Lower lobe of right lung (tissue), 2 donors: ENCODE measurements at regions not wholly inside any gene's neighbourhood (a gene's known extent, or its start where the extent isn't known, plus 50 kb on each side); places are given as distances from the start of the nearest gene placed in this dataset.
"Not testable (repeated sequence)": the region's sequence is repeated elsewhere in the genome, so short reads cannot be mapped to it uniquely, and the experiment has no call there.

ENCODE experiments used
- ATAC-seq, 2 donors: fragments of 200-7000 bp; cut with Tn5 transposase; one replicate each; pipeline ENCODE4 v1.9.1; 2020 to 2022; ENCODE audit warnings: mild to moderate bottlenecking in 2 of 2, moderate library complexity in 2 of 2
- DNase-seq: peaks from one replicate; pipeline ENCODE4 v3.0.0-alpha.2; 2020
- H3K27ac ChIP-seq: fragments of 200-600 bp; one replicate; pipeline ENCODE4 v1.8.0; 2022
- H3K27me3 ChIP-seq: fragments of 200-600 bp; one replicate; pipeline ENCODE4 v1.8.0; 2022; ENCODE audit warnings: low read depth
- H3K36me3 ChIP-seq: fragments of 200-600 bp; one replicate; pipeline ENCODE4 v1.8.0; 2022; ENCODE audit warnings: mild to moderate bottlenecking
- H3K4me1 ChIP-seq: fragments of 200-600 bp; one replicate; pipeline ENCODE4 v1.8.0; 2022
- H3K4me3 ChIP-seq: fragments of 200-600 bp; one replicate; pipeline ENCODE4 v1.8.0; 2022; ENCODE audit warnings: mild to moderate bottlenecking
- H3K9me3 ChIP-seq: fragments of 200-600 bp; one replicate; pipeline ENCODE4 v1.8.0; 2022
- intact Hi-C: fragments of 100-400 bp; cut with DNase I; formaldehyde crosslinking; loops from one replicate; pipeline ENCODE4 v1.11.0; 2022
- donor health status: DM: no; HTN: yes; CAD: no; lungs with severe emphysema.

GRCh38 chr15:21357056-21357455 is 83.2 kb downstream of the POTEB3 start:
- H3K4me1 ChIP-seq, intact Hi-C loops, H3K36me3 ChIP-seq, H3K9me3 ChIP-seq, ATAC-seq, H3K27ac ChIP-seq, H3K27me3 ChIP-seq, H3K4me3 ChIP-seq: not testable (repeated sequence)
- DNase-seq, result peak; percentile 28

GRCh38 chr15:21355944-21356343 is 84.4 kb downstream of the POTEB3 start:
- H3K27me3 ChIP-seq, H3K27ac ChIP-seq, H3K9me3 ChIP-seq, ATAC-seq, intact Hi-C loops, H3K4me3 ChIP-seq, H3K36me3 ChIP-seq, H3K4me1 ChIP-seq: not testable (repeated sequence)
- DNase-seq, result peak; percentile 28

- H3K9me3 ChIP-seq, H3K4me3 ChIP-seq, H3K27ac ChIP-seq, ATAC-seq, H3K36me3 ChIP-seq, intact Hi-C loops, H3K4me1 ChIP-seq, H3K27me3 ChIP-seq, DNase-seq: not testable (repeated sequence)
Observed at GRCh38 chr15:21354597-21354996, 85.7 kb downstream of the POTEB3 start.

- H3K4me3 ChIP-seq, H3K27ac ChIP-seq, H3K9me3 ChIP-seq, H3K27me3 ChIP-seq, ATAC-seq, DNase-seq, H3K4me1 ChIP-seq, intact Hi-C loops, H3K36me3 ChIP-seq: not testable (repeated sequence)
Observed at GRCh38 chr15:21352670-21353318, 87.5 kb downstream of the POTEB3 start.

- H3K4me1 ChIP-seq, ATAC-seq, H3K27me3 ChIP-seq, H3K36me3 ChIP-seq, H3K9me3 ChIP-seq, H3K4me3 ChIP-seq, intact Hi-C loops, H3K27ac ChIP-seq: not testable (repeated sequence)
- DNase-seq, result peak; percentile 31
Observed at GRCh38 chr15:21344960-21345359, 95.3 kb downstream of the POTEB3 start.

- ATAC-seq, result peak; percentile 43 to 82
- intact Hi-C loops, result not testable (repeated sequence)
Observed at GRCh38 chr15:21344500-21344899, 95.8 kb downstream of the POTEB3 start.

GRCh38 chr15:21337028-21337427 is 103.3 kb downstream of the POTEB3 start:
- DNase-seq, H3K27ac ChIP-seq, intact Hi-C loops, H3K27me3 ChIP-seq, H3K4me1 ChIP-seq, ATAC-seq, H3K36me3 ChIP-seq, H3K9me3 ChIP-seq, H3K4me3 ChIP-seq: not testable (repeated sequence)

More at GRCh38 chr15:21344500-21344899, 95.8 kb downstream of the POTEB3 start:
- not testable (repeated sequence) for H3K27ac ChIP-seq, DNase-seq, H3K36me3 ChIP-seq, H3K27me3 ChIP-seq, H3K4me1 ChIP-seq, H3K4me3 ChIP-seq, H3K9me3 ChIP-seq

GRCh38 chr15:21324720-21325460 is 115.4 kb downstream of the POTEB3 start:
- intact Hi-C loops, DNase-seq: not testable (repeated sequence)

GRCh38 chr15:21284353-21284752 is 155.9 kb downstream of the POTEB3 start:
- H3K36me3 ChIP-seq, H3K27ac ChIP-seq, H3K9me3 ChIP-seq, H3K27me3 ChIP-seq, H3K4me1 ChIP-seq, DNase-seq, intact Hi-C loops, H3K4me3 ChIP-seq: not testable (repeated sequence)
- peak; percentile 71 to 75 for ATAC-seq

More at GRCh38 chr15:21324720-21325460, 115.4 kb downstream of the POTEB3 start:
- H3K36me3 ChIP-seq, H3K9me3 ChIP-seq, H3K27ac ChIP-seq, H3K4me1 ChIP-seq, H3K4me3 ChIP-seq, H3K27me3 ChIP-seq: not testable (repeated sequence)
- ATAC-seq, result peak in 1 of 2 donors; percentile 95

GRCh38 chr15:21283210-21283609 is 157.1 kb downstream of the POTEB3 start:
- H3K27me3 ChIP-seq, intact Hi-C loops, H3K27ac ChIP-seq, H3K9me3 ChIP-seq, H3K4me1 ChIP-seq, H3K4me3 ChIP-seq, H3K36me3 ChIP-seq, DNase-seq: not testable (repeated sequence)
- ATAC-seq, result peak in 1 of 2 donors; percentile 40

GRCh38 chr15:21280272-21280671 is 160.0 kb downstream of the POTEB3 start:
- H3K27ac ChIP-seq, H3K36me3 ChIP-seq, ATAC-seq, intact Hi-C loops, H3K27me3 ChIP-seq, H3K9me3 ChIP-seq, H3K4me1 ChIP-seq, DNase-seq, H3K4me3 ChIP-seq: not testable (repeated sequence)

- H3K27me3 ChIP-seq, H3K4me1 ChIP-seq, intact Hi-C loops, H3K27ac ChIP-seq, H3K4me3 ChIP-seq, H3K9me3 ChIP-seq, DNase-seq, H3K36me3 ChIP-seq: not testable (repeated sequence)
- ATAC-seq, result peak; percentile 3 to 24
Observed at GRCh38 chr15:21272176-21272982, 167.9 kb downstream of the POTEB3 start.
